ENCODE measurements at regions not wholly inside any gene's neighbourhood (a gene's known extent, or its start where the extent isn't known, plus 50 kb on each side); places are given as distances from the start of the nearest gene placed in this dataset.

DNA sequence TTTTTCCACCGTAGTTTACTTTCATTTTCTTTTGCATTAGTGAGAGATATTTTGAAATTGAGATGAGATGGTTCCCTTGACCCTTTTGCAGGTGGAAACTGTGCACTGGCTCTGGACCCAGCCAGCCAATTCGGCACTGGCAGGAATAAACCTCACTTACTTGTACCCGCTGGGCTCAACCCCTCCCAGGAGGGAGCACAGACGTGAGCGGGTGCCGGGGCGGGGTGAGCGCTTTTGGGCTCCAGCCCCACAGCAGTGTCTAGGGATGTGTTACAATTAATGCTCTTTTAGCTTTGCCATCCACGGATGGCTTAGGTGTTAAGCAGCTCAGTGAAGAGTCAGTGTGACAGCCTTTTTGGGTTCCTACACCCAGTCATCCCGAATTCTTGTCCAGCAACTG is 766.1 kb upstream of the CHD1 start:
- TF ChIP-seq, protein P1, sequence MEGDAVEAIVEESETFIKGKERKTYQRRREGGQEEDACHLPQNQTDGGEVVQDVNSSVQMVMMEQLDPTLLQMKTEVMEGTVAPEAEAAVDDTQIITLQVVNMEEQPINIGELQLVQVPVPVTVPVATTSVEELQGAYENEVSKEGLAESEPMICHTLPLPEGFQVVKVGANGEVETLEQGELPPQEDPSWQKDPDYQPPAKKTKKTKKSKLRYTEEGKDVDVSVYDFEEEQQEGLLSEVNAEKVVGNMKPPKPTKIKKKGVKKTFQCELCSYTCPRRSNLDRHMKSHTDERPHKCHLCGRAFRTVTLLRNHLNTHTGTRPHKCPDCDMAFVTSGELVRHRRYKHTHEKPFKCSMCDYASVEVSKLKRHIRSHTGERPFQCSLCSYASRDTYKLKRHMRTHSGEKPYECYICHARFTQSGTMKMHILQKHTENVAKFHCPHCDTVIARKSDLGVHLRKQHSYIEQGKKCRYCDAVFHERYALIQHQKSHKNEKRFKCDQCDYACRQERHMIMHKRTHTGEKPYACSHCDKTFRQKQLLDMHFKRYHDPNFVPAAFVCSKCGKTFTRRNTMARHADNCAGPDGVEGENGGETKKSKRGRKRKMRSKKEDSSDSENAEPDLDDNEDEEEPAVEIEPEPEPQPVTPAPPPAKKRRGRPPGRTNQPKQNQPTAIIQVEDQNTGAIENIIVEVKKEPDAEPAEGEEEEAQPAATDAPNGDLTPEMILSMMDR (IDR thresholded peaks at IDR 0.05) = no peak
- no peak for TF ChIP-seq POLR2A (IDR thresholded peaks at IDR 0.05)
